GM12873 (cell line): ENCODE measurements at regions not wholly inside any gene's neighbourhood (a gene's known extent, or its start where the extent isn't known, plus 50 kb on each side); places are given as distances from the start of the nearest gene placed in this dataset.

Experiments
- CTCF ChIP-seq: IDR thresholded peaks from 2 replicates; pipeline ENCODE4 v1.5.1; 2012; ENCODE audit warnings: low read depth, mild to moderate bottlenecking, moderate library complexity, low read length, control low read depth; ENCODE audit not compliant: insufficient read depth; ENCODE audit errors: missing control alignments

- no peak for TF ChIP-seq CTCF
Measured at GRCh38 chr13:85498774-85499173, 300.4 kb downstream of the SLITRK6 start.

- TF ChIP-seq CTCF, result no peak
Measured at GRCh38 chr13:85497652-85498051, 301.6 kb downstream of the SLITRK6 start.

- TF ChIP-seq CTCF, result no peak
Measured at GRCh38 chr13:85492283-85492682, 306.9 kb downstream of the SLITRK6 start.

- no peak for TF ChIP-seq CTCF
Measured at GRCh38 chr13:85486663-85487062, 312.6 kb downstream of the SLITRK6 start.

- no peak for TF ChIP-seq CTCF
Measured at GRCh38 chr13:85473144-85473543, 326.1 kb downstream of the SLITRK6 start.

- no peak for TF ChIP-seq CTCF
Measured at GRCh38 chr13:85469320-85469719, 329.9 kb downstream of the SLITRK6 start.

GRCh38 chr13:85462792-85463425 is 336.3 kb downstream of the SLITRK6 start:
- no peak for TF ChIP-seq CTCF

- no peak for TF ChIP-seq CTCF
Measured at GRCh38 chr13:85461621-85462020, 337.6 kb downstream of the SLITRK6 start.
